ENCODE measurements at regions not wholly inside any gene's neighbourhood (a gene's known extent, or its start where the extent isn't known, plus 50 kb on each side); places are given as distances from the start of the nearest gene placed in this dataset.

GRCh38 chr2:3102081-3102921 lies 275.3 kb downstream of the EIPR1 start:
- TF ChIP-seq, protein P1, sequence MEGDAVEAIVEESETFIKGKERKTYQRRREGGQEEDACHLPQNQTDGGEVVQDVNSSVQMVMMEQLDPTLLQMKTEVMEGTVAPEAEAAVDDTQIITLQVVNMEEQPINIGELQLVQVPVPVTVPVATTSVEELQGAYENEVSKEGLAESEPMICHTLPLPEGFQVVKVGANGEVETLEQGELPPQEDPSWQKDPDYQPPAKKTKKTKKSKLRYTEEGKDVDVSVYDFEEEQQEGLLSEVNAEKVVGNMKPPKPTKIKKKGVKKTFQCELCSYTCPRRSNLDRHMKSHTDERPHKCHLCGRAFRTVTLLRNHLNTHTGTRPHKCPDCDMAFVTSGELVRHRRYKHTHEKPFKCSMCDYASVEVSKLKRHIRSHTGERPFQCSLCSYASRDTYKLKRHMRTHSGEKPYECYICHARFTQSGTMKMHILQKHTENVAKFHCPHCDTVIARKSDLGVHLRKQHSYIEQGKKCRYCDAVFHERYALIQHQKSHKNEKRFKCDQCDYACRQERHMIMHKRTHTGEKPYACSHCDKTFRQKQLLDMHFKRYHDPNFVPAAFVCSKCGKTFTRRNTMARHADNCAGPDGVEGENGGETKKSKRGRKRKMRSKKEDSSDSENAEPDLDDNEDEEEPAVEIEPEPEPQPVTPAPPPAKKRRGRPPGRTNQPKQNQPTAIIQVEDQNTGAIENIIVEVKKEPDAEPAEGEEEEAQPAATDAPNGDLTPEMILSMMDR (IDR thresholded peaks at IDR 0.05 in 2 of 3, conservative IDR thresholded peaks at IDR 0.05 in 1 of 3; ENCODE audit: borderline replicate concordance in 1 of 3, insufficient read depth in 1 of 3, low read depth in 2 of 3, low read length in 2 of 3): no peak
- no peak for TF ChIP-seq POLR2A (IDR thresholded peaks at IDR 0.05; ENCODE audit: borderline replicate concordance, extremely low read depth, insufficient read depth, insufficient read length)
- no peak for TF ChIP-seq FOSL1 (IDR thresholded peaks at IDR 0.05; ENCODE audit: low read depth)
- TF ChIP-seq RAD21 (IDR thresholded peaks at IDR 0.05; ENCODE audit: low read depth): no peak
- TF ChIP-seq POLR2AphosphoS5 (IDR thresholded peaks at IDR 0.05; ENCODE audit: low read depth, low read length): no peak
- no peak for TF ChIP-seq SRF (IDR thresholded peaks at IDR 0.05; ENCODE audit: low read depth)
- no peak for TF ChIP-seq EGR1 (IDR thresholded peaks at IDR 0.05; ENCODE audit: low read depth)
- no peak for TF ChIP-seq ZNF274 (IDR thresholded peaks at IDR 0.05; ENCODE audit: low read depth, low read length)
- no peak for TF ChIP-seq EZH2 (IDR thresholded peaks at IDR 0.05)

Measured in HCT116 (cell line).